ENCODE measurements at regions not wholly inside any gene's neighbourhood (a gene's known extent, or its start where the extent isn't known, plus 50 kb on each side); places are given as distances from the start of the nearest gene placed in this dataset.
"Not testable (repeated sequence)": the region's sequence is repeated elsewhere in the genome, so short reads cannot be mapped to it uniquely, and the experiment has no call there.

- CTCF ChIA-PET; H3K27me3 ChIP-seq (ENCODE audit: insufficient read depth): not testable (repeated sequence)
These were observed 874.3 kb downstream of the KCNA4 start for GRCh38 chr11:29142573-29142972.

GRCh38 chr11:29135504-29135903, 881.3 kb downstream of the KCNA4 start:
- 19% methylated on average over 1 of the region's 1 CpG for WGBS (ENCODE audit: low lambda C conversion rate)
- no peak overlapping the region for H2AFZ ChIP-seq (ENCODE audit: low read depth)
- TF ChIP-seq NRF1 (IDR thresholded peaks at IDR 0.05; ENCODE audit: low read depth, low read length) = no peak
- TF ChIP-seq MXI1 (IDR thresholded peaks at IDR 0.05; ENCODE audit: low read depth, low read length) = no peak
- TF ChIP-seq TAF1 (IDR thresholded peaks at IDR 0.05; ENCODE audit: borderline replicate concordance, low read depth, low read length) = no peak
- TF ChIP-seq RFX5 (IDR thresholded peaks at IDR 0.05; ENCODE audit: low read length) = no peak
- no peak for TF ChIP-seq MEF2A (IDR thresholded peaks at IDR 0.05; ENCODE audit: borderline replicate concordance, low read depth)
- peak in 1 of 2 experiments; percentile 37; a peak in 1 of 4 replicates for TF ChIP-seq EP300 (IDR thresholded peaks at IDR 0.05; ENCODE audit: borderline replicate concordance in 1 of 2, low read depth in 1 of 2, low read length in 1 of 2)
- no peak for TF ChIP-seq USF2 (IDR thresholded peaks at IDR 0.05; ENCODE audit: borderline replicate concordance, low read depth, low read length)
- TF ChIP-seq TEAD4 (IDR thresholded peaks at IDR 0.05; ENCODE audit: borderline replicate concordance, insufficient read depth) = peak; percentile 77; the same call in 1 of the 2 replicates
- no peak for TF ChIP-seq USF1 (IDR thresholded peaks at IDR 0.05; ENCODE audit: borderline replicate concordance, low read depth)
- no peak; the same call in 1 of the 2 replicates for TF ChIP-seq NFIC (IDR thresholded peaks at IDR 0.05; ENCODE audit: borderline replicate concordance)
- TF ChIP-seq, protein P1, sequence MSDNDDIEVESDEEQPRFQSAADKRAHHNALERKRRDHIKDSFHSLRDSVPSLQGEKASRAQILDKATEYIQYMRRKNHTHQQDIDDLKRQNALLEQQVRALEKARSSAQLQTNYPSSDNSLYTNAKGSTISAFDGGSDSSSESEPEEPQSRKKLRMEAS (IDR thresholded peaks at IDR 0.05; ENCODE audit: low read depth) = no peak
- peak; percentile 14; the same call in 1 of the 2 replicates for TF ChIP-seq PBX3 (IDR thresholded peaks at IDR 0.05)
- TF ChIP-seq CTCF (IDR thresholded peaks at IDR 0.05) = no peak
- TF ChIP-seq GATA2 (CRISPR knock-in tag; IDR thresholded peaks at IDR 0.05) = no peak
- no peak for TF ChIP-seq YY1 (IDR thresholded peaks at IDR 0.05; ENCODE audit: low read depth)
- TF ChIP-seq, protein P2, sequence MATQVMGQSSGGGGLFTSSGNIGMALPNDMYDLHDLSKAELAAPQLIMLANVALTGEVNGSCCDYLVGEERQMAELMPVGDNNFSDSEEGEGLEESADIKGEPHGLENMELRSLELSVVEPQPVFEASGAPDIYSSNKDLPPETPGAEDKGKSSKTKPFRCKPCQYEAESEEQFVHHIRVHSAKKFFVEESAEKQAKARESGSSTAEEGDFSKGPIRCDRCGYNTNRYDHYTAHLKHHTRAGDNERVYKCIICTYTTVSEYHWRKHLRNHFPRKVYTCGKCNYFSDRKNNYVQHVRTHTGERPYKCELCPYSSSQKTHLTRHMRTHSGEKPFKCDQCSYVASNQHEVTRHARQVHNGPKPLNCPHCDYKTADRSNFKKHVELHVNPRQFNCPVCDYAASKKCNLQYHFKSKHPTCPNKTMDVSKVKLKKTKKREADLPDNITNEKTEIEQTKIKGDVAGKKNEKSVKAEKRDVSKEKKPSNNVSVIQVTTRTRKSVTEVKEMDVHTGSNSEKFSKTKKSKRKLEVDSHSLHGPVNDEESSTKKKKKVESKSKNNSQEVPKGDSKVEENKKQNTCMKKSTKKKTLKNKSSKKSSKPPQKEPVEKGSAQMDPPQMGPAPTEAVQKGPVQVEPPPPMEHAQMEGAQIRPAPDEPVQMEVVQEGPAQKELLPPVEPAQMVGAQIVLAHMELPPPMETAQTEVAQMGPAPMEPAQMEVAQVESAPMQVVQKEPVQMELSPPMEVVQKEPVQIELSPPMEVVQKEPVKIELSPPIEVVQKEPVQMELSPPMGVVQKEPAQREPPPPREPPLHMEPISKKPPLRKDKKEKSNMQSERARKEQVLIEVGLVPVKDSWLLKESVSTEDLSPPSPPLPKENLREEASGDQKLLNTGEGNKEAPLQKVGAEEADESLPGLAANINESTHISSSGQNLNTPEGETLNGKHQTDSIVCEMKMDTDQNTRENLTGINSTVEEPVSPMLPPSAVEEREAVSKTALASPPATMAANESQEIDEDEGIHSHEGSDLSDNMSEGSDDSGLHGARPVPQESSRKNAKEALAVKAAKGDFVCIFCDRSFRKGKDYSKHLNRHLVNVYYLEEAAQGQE (IDR thresholded peaks at IDR 0.05; ENCODE audit: low read depth, low read length) = no peak
- TF ChIP-seq FOXJ3 (CRISPR knock-in tag; IDR thresholded peaks at IDR 0.05) = no peak
- no peak for TF ChIP-seq GABPA (IDR thresholded peaks at IDR 0.05; ENCODE audit: low read depth)
- TF ChIP-seq FOSL2 (IDR thresholded peaks at IDR 0.05; ENCODE audit: borderline replicate concordance, low read depth) = peak; percentile 63; the same call in 1 of the 2 replicates
- TF ChIP-seq SMC3 (IDR thresholded peaks at IDR 0.05; ENCODE audit: low read depth, low read length) = no peak

More at GRCh38 chr11:29142573-29142972, 874.3 kb downstream of the KCNA4 start:
- H3K27ac ChIP-seq (ENCODE audit: low read depth in 2 of 2, low read length in 1 of 2); H4K20me1 ChIP-seq (ENCODE audit: insufficient read depth); H3K4me3 ChIP-seq (ENCODE audit: low read depth in 2 of 2, low read length in 1 of 2); POLR2A ChIA-PET; H3K4me2 ChIP-seq; H2AFZ ChIP-seq (ENCODE audit: low read depth); H3K9me3 ChIP-seq; DNase-seq; H3K36me3 ChIP-seq (replicated peaks in 1 of 2; ENCODE audit: control insufficient read depth in 1 of 2, insufficient read depth in 2 of 2, low read length in 1 of 2); H3F3A ChIP-seq (replicated peaks; ENCODE audit: insufficient read depth); H3K79me2 ChIP-seq (ENCODE audit: insufficient read depth); H3K9me2 ChIP-seq; H3K9ac ChIP-seq; H3K4me1 ChIP-seq (ENCODE audit: control insufficient read depth in 1 of 2, insufficient read depth in 2 of 2, low read depth in 1 of 2, low read length in 1 of 2): not testable (repeated sequence)
- 39% methylated on average over 1 of the region's 1 CpG for WGBS (ENCODE audit: low lambda C conversion rate)

More at GRCh38 chr11:29135504-29135903, 881.3 kb downstream of the KCNA4 start:
- H3K4me1 ChIP-seq (ENCODE audit: control insufficient read depth in 1 of 2, insufficient read depth in 2 of 2, low read depth in 1 of 2, low read length in 1 of 2) = peaks cover 0 to 5% of the 10 kb centered on the region in 2 experiments; a peak in 1 of 4 replicates
- no peak overlapping the region for H3K4me3 ChIP-seq (ENCODE audit: low read depth in 2 of 2, low read length in 1 of 2)
- H3F3A ChIP-seq (replicated peaks; ENCODE audit: insufficient read depth) = no peaks in the 10 kb centered on the region
- no peak for DNase-seq
- no peaks in the 10 kb centered on the region for H3K9me3 ChIP-seq
- no peaks in the 10 kb centered on the region for H4K20me1 ChIP-seq (ENCODE audit: insufficient read depth)
- no peak overlapping the region for H3K4me2 ChIP-seq
- CTCF ChIA-PET = no interaction called here
- H3K9ac ChIP-seq = 0 out of 2 replicates have a peak overlapping the region, but pooled peaks have one; percentile 6
- no peaks in the 10 kb centered on the region for H3K27me3 ChIP-seq (ENCODE audit: insufficient read depth)
- POLR2A ChIA-PET = no interaction called here
- H3K9me2 ChIP-seq = no peaks in the 10 kb centered on the region
- H3K36me3 ChIP-seq (replicated peaks in 1 of 2; ENCODE audit: control insufficient read depth in 1 of 2, insufficient read depth in 2 of 2, low read length in 1 of 2) = no peaks in the 10 kb centered on the region
- H3K27ac ChIP-seq (ENCODE audit: low read depth in 2 of 2, low read length in 1 of 2) = peak overlapping the region in 1 of 2 experiments; percentile 34; a peak in 2 of 4 replicates
- no peaks in the 10 kb centered on the region for H3K79me2 ChIP-seq (ENCODE audit: insufficient read depth)
